ENCODE measurements at regions not wholly inside any gene's neighbourhood (a gene's known extent, or its start where the extent isn't known, plus 50 kb on each side); places are given as distances from the start of the nearest gene placed in this dataset.

DNA sequence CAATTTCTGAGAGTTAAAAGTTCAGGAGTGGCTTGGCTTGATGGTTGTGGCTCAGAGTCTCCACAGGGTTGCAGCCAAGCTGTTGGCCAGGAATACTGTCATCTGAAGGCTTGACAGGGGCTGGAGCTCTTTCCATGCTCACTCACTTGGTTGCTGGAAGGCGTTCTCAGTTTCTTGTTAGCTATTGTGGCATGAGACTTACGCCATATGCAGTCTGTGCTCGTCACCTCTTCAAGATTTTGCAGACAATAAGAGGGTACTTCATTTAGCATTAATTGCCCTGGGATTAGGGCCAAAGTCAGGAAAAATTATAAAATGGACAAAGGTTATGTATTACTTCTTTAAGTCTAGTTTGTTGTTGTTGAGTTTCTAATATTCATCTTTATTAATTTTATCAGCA is 380.6 kb upstream of the MAP3K7 start:
- no peak for DNase-seq (ENCODE audit: low spot score)

DNA sequence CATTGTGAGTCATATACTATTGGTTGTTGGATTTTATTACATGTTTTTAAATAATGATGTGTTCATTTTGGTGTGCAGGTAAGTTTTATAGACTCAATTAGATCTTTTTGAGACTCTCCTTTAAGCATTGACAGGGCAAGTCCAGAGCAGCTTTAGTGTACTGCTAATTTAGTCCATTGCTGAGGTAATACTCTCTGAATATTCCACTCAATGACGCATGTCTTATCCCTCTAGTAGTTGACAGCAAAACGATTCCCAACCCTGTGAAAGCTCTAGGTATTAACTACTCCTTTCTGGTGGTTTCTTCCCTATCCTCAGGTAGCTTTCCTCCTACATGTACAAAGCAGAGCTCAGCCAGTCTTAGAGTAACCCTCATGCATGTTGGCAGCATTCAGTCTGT is 373.5 kb upstream of the MAP3K7 start:
- DNase-seq (ENCODE audit: low spot score): no peak

DNA sequence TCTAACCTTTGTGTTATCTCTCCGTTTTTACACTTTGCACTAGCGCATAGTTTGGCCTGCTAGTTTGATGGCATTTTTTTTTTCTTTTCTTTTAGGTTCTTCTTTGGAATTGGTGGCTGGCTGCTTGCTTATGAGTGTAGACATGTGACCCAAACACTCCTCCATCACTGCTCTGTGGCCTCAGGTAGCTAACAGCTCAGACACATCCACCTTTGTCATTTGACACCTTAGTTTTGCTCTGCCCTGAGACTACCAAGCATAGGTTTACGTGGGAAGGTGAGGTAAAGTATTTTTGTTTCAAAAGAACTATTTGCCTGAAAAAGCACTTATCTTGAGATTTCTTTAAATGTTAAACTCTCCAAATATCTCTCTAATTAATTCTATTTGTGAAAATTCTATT is 368.4 kb upstream of the MAP3K7 start:
- no peak for DNase-seq (ENCODE audit: low spot score)

DNA sequence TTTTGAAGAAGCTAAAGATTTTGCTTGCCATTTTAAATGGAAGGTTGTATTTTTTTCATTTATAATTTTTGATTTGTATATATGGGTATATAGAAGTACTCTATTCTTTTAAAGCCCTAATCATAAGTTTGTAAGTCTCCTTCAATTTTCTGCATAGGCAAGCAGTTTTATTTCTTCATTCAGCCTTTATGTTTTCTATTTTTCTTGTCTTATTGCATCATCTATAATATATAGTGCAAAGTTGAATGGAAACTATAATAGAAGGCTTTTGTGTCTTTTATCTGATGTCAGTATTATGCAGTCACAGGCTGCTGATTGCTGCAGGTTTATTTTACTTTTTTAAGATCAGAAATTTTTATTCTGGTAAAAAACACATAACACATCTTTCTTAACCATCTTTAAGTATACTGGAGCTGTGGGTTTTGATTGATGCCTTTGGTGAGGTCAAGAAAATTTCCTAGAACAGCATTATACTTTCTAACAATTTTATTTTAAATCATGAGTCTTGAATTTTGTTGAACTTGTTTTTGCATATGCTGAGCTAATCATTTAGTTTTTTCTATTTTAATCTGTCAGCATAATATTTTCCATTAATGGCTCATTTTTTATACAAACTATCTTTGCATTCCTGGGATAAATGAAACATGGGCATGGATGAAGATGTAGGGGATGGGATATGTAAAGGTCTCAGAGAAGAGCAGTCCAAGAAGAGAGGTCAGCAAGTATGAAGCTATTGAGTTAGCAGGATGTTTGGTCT is 366.7 kb upstream of the MAP3K7 start:
- DNase-seq (ENCODE audit: low spot score): no peak

DNA sequence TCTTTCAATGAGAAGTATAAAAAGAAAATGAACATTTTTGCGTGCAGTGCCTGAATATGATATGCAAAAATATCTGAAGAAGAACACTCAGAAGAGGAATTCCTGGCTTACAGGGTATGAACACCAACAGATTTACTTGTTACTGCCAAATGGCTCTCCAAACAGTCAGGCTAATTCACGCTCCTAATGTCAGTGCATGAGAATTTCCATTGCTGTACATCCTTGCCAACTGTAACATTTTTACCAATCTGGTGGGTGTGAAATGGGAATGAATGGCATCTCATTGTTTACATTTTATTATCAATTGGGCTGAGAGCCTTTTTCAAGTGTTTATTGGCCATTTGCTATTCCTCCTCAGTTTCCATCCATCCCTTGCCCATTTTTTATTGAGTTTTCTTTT is 365.3 kb upstream of the MAP3K7 start:
- no peak for DNase-seq (ENCODE audit: low spot score)

DNA sequence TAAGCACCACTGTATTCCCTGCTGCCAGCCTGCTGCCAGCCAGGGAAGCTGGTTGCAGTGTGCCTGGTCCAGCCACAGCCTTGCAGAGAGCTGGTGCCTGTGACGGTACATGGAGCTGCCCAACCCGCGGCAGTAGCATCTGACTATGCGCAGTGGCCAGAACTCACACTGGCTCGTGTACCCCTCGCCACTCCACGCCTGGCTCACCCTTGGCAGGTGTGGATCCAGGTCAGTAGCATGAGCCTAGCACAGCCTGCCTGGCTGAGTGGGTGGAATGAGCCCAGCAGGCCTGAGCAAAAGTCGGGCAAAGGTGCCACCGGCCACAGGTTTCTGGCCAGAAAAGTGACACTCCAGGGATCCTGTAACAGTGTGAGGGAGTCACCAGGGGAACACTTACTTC is 361.7 kb upstream of the MAP3K7 start:
- no peak for DNase-seq (ENCODE audit: low spot score)

DNA sequence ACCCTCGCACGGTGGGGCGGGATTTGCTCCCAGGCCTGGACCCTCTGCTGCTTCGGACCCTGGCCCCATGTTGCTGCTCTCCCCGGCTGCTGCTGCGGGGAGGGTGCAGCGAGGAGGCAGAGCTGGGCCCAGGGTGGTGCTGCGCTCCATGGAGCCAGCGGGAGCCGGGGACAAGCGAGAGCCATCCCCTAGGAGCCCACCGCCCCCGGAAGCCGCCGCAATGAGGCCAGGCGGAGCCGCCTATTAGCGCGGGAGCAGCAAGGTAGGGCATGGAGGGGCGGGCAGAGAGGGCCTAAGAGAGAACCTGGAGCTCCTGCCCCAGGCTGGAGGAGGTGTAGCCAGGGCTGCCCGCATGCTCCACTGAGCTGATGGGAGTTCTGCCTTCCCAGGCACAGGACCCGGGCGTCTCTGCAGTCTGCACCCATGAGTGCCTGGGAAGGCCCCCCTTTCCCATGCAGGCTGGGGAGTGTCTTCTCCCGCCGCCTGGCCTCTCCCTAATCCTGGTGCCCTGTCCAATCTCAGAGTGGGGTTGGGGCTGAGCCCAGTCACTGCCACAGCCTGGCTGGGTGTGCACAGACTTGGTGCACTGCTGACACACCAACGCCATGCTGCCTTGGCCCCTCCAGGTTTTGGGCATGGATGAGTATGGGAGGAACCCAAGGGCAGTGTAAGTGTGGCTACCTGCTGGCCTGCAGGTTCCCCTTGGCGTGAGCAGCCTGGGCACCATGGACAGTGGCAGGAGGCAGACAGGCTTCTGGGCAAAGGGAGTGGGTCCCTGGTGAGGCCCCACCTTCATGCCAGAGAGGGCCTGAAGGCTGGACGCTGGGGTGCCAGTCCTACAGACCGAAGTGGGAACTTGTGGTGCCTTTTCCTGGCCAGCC is 360.6 kb upstream of the MAP3K7 start:
- DNase-seq (ENCODE audit: low spot score): no peak

DNA sequence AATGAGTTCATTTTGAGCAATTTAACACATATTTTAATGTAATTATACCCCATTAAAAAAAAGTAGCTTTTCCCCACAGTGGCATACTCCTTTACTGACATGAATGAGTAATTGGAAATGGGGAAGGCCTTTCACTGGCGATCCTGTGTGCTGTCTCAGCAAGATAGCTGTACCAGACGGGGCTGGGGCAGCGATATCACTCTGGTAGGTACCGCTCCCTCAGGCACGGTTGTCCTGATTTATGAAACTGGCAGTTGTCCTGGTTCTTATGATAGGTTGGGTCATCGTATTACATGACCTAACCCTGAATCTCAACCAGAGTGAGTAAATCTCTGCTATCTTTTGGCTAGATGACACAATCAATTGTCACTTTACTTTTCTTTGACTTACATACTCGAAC is 355.0 kb upstream of the MAP3K7 start:
- DNase-seq (ENCODE audit: low spot score): no peak

DNA sequence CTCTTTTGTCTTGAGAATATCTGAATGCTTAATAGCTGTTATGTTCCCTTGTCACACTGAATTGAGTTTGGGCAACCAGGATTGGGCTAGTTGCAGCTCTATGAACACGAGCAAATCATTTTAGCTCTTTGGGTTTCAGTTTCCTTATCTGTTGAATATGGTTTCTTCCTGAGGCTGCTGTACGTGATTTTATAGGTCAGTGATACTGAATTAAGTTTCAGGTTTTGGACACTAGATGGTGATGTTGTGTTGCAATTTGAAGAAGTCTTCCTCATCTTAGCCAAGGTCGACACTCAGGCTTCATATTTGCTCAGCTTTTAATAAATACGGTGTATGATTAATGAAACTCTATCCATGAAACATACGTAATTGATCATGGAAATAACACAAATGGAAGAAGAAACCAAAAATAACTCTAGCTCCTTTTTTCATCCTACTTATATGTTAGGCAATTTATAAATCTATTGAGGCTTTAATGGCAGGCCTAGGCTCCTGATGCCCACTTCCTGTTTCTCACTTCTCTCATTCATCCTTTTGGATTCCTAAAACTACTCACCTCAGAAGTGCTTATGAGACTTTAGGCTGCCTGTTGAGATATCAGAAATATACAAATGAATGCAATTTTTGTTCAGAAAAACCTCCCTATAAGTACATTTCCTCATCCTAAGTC is 354.1 kb upstream of the MAP3K7 start:
- no peak for DNase-seq (ENCODE audit: low spot score)

DNA sequence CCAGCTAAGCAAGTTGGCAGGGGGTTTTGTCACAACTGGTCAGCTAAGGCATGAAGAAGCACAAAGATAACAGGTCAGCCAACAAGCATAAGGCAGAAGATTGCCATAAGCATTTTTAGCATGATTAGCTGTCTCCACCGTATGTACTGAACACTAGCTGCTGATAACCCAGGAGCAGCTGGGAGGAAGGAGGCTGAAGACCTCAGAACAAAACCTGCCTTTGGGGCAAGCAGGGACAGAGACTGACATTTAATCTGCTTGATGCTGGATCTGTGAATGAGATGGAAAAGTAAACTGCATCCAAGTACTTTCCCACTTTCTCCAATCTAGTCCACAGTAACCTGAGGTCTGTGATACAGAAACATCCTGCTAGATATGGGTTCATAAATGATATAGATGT is 353.0 kb upstream of the MAP3K7 start:
- DNase-seq (ENCODE audit: low spot score): no peak

DNA sequence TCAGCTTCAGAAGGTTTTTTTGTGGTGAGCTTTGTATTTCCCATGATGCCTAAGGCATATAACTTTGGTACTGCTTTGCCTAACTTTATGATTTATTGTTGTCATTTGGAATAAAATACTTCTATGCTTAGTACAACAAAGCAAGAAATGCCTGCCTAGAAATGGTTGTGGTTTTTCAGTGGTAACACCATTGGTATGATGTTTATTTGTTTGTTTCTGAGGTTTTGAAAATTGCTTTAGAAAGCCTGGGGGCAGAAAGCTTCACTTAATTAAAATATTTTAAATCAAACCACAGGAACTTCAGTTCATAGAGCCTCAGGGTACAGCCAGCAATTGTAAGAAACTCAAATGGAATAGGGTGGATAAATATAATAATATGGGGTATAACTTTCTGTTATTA is 351.2 kb upstream of the MAP3K7 start:
- DNase-seq (ENCODE audit: low spot score): no peak

DNA sequence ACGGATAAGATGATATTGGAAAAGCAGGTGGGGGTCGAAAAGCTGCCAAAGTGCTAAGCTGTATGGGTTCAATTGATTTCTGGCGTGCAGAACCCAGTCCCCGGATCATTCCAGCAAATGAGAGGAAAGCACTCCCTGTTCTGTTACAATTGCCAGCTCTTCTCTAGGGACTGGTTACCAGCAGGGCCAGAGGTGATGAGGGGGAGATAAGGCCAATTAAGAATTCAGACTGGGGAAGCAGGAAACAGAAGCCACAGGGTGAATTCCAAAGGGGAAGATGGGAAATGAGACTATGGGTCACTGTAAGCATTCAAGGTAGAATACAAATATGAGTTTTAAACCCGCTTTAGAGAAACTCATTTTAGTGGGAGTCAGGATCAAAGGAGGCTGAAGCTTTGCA is 349.4 kb upstream of the MAP3K7 start:
- DNase-seq (ENCODE audit: low spot score): no peak

DNA sequence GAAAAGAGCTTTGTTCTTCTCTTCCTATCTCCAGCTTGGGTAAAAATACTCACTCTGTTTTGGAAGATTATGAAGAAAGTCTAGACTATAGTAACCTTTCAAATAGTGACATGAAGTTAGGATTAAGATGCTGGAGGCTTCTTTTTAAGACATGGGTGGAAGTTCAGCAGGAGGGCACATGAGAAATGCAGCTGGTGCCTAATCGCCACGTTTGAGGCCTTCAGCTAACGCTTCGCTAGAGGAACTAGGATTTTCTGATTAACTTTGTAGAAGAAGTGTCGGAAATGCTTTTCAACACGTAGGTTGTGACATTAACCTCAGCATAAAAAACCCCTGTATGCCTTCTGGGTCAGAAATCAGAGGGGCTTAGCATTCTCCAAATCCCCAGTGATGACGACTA is 348.1 kb upstream of the MAP3K7 start:
- DNase-seq (ENCODE audit: low spot score): no peak

DNA sequence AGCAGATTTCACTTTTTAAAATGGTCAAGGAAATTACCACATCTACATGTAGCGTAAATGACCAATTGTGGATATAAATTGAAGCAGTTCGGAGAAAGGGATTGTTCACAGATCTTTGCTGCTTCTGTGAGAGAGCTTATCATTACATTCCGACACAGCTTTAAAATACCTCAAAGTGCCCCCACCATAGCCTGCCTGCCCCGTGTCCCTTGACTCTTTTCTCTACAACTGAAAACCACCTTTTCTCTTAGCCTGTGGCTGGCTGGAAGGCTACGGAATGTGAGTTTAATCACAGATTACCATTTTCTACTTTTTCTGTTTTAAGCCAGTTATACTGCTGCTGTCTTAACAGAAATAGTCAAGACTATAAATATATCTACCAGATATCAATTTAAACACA is 347.2 kb upstream of the MAP3K7 start:
- no peak for DNase-seq (ENCODE audit: low spot score)

DNA sequence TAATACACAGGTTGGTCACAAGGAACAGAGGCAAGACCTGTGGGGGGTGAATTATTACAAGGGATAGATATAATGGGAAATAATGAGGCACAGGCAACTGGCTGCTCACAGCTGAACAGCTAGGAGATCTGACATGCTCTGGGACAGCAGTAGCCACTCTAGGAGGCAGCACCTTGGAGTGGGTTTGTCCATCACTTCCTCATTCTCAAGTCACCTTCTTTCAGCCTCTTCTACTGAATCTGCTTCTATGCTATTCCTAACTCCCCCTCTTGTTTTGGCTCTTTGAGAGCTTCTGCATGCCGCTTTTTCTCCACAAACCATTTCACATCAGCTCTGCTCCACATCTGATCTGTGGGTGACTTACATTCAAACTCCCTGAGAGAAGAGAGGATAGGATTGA is 345.5 kb upstream of the MAP3K7 start:
- no peak for DNase-seq (ENCODE audit: low spot score)

DNA sequence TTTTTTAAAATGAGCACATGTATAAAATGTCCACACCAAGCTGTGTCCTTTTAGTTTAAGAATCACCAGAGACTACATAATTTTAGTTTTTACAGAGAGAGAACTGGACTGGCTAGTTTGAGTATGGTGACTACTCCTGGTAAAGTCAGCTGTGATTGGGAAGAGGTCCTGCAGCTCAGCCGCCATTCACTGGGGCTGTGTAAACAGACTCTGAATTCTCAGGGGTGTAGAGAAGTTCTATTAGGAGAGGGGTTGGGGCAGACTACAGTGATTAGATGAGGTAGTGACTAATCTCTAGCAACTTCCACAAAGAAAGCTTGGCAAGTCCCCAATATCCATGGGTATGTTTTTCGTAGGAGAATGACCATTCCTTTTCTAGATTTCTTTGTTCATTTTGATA is 341.2 kb upstream of the MAP3K7 start:
- no peak for DNase-seq (ENCODE audit: low spot score)

DNA sequence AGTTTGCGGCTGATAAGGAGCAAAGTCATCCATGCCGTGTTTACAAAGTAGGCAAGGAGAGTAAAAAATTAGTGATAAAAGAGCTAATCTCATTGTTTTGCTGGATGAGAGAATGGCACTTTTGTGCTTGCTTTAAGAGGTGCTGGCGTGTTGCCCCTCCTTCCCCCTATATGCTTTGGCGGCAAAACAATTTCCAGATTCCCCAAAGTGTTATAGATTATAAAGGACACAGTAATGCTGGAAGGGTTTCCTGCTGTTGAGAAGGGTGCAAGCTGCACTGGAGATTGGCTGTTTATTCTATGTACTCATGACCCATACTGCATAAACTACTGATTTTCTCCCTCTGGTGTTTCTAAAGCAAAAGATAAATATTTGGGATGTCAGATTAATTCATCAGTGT is 338.9 kb upstream of the MAP3K7 start:
- no peak for DNase-seq (ENCODE audit: low spot score)

DNA sequence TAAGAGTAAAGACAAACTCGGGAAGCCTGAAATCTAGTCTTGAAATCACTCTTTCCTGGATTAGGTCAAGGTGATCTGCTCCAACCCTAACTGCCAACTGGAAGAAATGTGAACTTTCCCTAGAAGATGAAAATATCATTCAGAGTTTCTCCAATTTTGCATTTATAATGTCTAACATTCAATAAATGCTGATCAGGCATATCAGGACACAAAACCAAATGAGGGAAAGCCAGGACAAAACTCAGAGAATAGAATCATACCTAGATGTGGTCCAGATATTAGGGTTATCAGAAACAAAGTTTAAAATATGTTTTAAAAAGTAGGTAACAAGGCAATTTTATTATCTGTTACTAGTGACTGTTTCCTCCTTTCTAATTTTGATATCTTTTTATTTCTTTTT is 335.5 kb upstream of the MAP3K7 start:
- DNase-seq (ENCODE audit: low spot score): no peak

DNA sequence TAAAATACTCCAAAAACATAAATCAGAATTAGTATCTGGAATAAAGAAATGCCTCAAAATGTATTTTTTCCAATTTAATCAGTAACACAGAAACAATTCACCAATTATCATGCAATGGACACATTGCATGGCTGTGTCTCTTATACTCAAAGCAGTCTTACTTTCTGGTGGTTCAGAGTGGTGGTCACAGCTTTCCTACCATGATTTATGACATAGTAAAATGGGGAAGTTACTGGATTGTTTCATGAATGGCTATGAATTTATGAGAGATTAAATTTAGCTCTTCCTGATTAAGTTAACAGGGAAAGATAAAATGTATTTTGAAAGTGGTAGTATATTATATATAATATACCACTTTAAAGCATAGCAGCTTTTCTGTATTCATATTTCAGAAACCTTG is 331.5 kb upstream of the MAP3K7 start:
- no peak for DNase-seq (ENCODE audit: low spot score)

DNA sequence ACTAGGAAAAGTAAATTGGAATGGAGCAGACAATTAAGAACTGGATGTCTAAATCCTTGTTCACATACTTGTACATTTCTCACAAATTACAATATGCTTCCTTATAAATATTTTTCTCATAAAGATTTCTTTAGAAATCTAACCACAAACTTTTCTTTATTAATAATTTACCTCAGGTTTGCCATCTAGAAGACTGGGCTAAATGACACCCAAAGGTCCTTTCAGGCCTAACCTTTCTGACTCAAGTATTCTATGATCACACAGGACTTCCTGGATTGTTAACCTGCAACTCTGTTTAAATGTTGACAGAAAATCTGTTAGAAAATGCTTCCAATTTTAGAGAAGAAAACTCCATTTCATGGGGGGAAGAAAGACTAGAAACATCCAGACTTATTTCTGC is 330.5 kb upstream of the MAP3K7 start:
- no peak for DNase-seq (ENCODE audit: low spot score)

DNA sequence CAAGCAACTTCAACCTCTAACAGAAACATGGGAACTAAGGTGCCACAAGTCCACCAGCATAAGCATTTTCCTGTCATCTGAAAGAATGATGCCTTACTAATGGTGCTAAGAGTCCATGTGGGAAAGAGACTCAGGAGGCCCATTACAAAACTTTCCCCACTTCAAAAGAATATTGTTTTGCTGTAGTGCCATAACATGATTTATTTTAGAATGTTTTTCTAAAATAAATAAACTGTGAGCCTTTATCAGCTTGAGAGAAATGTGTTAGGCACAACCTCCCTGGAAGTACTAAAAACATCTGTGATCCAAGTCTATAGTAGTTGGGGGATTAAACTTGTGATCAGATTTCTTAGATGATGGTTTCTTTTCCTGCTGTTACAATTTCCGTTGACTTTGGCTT is 330.1 kb upstream of the MAP3K7 start:
- no peak for DNase-seq (ENCODE audit: low spot score)

DNA sequence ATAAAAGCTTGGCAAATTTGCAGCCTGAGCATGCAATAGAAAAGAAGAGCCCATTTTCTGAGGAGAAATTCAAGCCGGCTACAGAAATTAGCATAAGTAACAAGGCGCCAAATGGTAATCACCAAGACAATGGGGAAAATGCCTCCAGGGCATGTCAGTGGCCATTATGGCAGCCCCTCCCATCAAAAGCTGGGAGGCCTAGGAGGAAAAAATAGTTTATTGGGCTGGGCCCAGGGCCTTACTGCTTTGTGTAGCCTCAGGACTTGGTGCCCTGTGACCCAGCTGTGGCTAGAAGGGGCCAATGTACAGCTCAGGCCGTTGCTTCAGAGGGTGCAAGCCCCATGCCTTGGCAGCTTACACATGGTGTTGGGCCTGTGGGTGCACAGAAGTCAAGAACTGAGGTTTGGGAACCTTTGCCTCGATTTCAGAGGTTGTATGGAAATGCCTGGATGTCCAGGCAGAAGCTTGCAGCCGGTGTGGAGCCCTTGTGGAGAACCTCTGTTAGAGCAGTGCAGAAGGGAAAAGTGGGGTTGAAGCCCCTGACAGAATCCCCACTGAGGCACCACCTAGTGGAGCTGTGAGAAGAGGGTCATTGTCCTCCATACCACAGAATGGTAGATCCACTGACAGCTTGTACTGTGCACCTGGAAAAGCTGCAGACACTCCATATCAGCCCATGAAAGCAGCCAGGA is 328.5 kb upstream of the MAP3K7 start:
- DNase-seq (ENCODE audit: low spot score): no peak

DNA sequence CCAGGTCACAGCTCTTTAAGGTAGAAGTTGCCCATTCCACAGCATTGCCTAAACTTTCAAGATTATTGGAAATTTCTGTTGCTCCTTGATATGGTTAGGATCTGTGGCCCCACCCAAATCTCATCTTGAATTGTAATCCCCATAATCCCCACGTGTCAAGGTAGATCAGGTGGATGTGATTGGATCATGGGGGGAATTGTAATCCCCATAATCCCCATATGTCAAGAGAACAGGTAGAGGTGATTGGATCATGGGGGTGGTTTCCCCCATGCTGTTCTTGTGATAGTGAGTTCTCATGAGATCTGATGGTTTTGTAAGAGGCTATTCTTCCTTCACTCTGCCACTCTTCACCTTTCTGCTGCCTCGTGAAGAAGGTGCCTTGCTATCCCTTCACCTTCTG is 327.4 kb upstream of the MAP3K7 start:
- DNase-seq (ENCODE audit: low spot score): no peak
